HG02759 (cell line): ENCODE measurements at regions not wholly inside any gene's neighbourhood (a gene's known extent, or its start where the extent isn't known, plus 50 kb on each side); places are given as distances from the start of the nearest gene placed in this dataset.
"Not testable (repeated sequence)": the region's sequence is repeated elsewhere in the genome, so short reads cannot be mapped to it uniquely, and the experiment has no call there.

ENCODE experiments used
- ATAC-seq: cut with Tn5 transposase; IDR thresholded peaks from one replicate; pipeline ENCODE4 v1.9.1; 2021; ENCODE audit warnings: mild to moderate bottlenecking, moderate library complexity; ENCODE audit not compliant: unreplicated experiment

DNA sequence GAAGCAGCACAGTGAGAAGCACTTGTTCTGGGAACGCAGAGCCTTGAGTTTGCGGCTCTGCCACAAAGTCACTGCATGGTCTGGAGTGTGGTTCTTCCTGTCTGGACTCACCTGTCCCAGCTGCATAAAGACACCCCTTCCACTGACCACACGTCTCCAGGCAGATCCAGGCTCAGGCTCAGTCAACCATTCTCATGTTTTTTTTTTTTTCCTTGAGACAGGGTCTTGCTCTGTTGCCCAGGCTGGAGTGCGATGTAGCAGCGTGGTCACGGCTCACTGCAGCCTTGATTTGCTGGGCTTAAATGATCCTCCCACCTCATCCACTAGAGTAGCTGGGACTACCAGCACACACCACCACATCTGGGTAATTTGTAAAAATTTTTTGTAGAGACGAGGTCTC is 102.9 kb upstream of the KLF4 start:
- ATAC-seq, result no peak

DNA sequence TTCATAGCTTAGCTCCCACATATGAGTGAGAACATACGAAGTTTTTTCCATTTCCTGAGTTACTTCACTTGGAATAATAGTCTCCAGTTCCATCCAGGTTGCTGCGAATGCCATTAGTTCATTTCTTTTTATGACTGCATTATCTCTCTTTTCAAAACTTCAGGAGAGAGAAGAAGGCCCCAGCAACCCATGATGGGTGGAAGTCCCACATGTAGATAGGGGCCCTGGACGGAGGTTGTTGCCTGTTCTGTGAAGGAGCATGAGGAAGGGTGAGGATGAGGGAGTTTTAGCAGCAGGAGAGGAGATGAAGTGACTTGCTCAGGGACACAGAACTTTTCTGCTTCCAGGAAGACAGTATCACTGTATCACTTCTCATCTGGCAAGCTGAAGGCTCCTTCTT is 102.2 kb upstream of the KLF4 start:
- ATAC-seq, result no peak

DNA sequence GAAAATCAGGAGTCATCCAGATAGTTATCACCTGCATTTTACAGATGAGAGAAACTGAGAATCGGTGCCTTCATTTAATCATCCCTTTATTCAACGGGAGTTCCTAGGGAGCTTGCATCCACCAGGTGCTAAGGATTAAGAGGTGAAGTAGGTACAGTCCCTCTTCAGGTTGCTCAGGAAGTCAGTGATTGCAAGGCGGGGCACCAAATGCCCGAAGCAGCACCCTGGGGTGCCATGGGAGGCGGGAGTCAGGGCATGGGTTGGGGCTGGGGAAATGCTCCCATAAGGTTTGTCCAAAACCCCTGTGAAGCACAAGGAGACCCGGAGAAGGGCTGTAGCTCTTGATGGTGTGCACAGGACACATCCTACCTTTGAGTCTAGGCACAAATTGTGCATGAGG is 98.8 kb upstream of the KLF4 start:
- ATAC-seq, result no peak

DNA sequence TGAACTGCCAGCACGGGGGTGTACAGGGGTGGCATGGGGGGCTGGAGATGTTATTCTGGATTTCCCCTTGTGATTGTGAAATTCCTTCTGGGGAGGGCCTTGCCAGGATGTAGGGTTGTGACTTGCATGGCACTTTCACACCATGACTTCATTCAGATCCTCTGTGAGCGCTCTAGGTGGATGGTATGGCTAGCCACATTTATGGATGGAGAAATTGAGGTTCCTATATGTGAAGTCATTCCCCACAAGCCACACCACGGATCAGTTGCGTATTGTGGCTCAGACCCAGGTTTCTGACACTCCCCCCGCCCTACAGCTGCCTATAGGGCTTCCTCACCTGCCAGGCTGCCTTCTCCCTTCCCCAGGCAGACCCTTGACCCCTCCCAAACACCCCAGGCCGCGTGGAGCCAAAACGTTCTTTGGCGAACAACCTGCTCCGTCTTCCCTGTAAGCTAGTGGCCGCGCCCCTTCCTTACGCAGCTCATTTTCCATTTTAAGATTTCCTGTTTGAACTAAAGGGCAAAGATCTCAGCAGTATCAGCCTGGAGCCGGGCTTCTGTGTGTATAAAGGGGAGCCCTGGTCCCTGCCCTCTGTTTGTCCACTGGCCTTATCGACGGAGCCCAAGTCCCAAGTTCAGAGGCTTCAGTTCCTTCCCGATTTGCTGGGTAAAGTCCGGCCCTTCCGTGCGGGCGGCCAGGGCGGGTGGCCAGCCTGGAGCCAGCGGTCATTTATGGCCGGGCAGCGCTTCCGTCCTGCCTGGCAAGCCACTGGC is 97.8 kb upstream of the KLF4 start:
- ATAC-seq, result no peak

DNA sequence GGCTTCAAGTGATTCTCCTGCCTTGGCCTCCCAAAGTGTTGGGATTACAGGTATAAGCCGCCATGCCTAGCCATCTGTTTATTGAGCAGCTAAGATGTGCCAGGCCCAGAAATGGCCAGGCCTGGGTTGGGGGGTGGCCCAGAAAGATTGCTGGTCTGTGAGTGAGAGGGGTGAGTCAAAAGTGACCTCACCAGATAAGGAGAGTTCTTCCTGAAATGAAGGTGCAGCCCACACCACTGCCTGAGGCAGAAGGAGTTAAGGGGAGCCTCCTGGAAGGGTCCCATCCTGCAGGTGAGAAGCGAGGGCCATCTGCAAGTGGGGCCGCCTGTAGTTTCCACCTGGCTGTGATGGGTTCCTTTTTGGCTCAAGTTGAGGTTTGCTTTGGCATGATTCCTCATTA is 96.9 kb upstream of the KLF4 start:
- no peak for ATAC-seq

DNA sequence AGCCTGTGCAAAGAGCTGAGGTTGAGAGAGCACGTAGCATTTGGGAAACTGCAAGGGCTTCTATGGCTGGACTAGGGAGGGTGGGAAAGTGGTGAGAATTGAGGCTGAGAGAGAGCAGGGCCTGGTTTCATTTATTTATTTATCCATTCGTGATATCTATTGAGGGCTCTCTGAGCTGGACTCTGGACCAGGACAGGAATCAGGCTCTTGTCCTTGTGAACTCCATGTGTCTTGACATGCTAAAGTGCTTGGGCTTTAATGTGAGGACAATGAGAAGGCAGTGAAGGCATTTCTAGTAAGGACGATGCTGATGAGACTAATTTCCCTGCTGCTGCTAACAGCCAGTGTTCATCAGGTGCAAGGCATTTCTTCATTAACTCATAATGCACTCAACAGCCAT is 95.9 kb upstream of the KLF4 start:
- ATAC-seq, result no peak

DNA sequence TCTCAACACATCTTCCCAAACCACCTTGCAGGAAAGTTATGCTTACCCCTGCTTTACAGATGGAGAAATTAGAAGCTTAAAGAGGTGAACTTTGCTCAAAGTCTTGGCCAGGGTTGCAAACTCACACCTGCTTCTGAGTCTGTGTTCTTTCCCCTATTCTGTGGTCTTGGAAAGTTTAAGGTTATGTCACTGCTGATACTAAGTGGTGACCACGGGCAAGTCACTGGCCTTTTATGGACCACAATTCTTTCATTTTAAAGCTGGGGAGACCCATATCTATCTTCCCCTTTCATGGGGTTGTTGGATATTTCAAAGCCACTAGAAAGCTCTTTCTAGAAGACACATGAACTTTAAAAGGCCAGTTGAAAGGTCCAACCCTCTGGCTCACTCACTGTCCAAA is 95.4 kb upstream of the KLF4 start:
- ATAC-seq, result no peak

DNA sequence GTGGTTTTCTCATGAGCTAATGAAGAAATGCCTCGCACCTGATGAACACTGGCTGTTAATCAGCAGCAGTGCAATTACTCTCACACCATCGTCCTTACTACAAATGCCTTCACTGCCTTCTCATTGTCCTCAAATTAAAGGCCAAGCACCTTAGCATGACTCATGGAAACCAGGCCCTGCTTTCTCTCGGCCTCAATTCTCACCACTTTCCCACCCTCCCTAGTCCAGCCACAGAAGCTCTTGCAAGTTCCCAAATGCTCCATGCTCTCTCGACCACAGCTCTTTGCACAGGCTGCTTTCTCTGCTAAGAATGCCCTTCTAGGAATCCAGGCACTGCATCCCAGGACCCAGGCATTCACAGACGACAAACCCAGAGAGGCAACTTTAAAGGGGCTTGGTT is 94.6 kb upstream of the KLF4 start:
- ATAC-seq, result no peak

DNA sequence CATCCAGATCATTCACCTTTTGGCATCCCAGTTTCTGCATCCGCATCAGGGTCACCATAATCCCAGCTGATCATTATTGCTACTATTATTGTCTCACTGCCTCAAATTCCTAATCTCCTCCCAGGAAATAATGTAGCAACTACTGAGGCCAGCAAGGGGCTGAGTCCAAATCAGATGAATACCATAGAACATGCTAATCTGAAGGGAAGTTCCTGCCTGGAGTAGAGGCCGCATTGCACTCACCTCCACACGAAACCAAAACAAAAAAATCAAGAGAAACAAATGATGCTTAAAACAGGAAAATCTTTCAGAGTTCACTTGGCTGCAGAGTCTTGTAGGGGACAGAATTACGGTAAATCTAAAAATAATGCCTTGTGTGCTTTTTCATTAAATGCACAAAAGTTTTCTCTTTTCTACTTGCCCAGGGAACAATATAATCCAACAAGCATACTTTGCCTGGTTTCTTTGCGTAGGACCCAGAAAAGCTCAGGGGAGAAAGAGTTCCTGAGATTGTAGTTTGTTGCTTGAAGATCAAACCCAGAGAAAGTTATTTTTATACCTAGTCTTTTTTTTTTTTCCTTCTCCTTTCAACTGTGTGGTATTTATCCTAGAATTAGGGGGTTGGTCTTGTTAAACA is 87.7 kb upstream of the KLF4 start:
- ATAC-seq, result no peak

DNA sequence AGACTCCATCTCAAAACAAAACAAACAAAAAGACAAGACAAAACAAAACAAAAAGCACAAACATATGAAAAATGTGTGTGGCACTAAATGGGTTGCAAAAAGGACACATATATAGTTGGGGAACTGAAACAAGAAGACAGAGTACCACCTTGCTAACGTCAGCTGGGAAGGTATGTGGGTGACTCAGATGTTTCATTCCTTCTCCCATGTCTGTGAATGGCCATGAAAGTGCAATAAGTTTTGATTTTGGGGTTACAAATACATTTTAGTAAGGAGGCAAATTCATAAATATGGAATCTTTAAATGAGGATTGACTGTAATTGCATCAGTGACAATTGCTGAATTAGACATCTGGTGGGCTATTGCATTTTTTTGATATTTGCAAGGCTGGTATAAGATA is 81.6 kb upstream of the KLF4 start:
- no peak for ATAC-seq

DNA sequence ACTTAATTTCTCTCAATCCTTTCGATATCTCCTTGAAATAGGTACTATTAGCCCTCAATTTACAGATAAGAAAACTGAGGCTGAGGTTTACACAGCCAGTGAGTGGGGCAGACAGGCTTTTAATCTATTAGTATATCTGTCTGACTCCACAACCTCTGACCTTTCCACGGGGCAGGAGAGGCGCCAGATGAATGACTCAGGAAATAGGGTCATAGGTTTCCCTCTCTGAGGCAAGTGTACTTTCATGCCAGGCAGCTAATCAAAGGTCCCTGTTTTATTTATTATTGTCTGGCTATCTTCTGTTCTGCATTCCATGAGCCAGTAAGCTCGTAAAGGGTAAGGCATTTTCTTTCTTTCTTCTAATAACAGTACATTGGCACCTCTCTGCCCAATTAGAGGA is 79.6 kb upstream of the KLF4 start:
- ATAC-seq, result no peak

DNA sequence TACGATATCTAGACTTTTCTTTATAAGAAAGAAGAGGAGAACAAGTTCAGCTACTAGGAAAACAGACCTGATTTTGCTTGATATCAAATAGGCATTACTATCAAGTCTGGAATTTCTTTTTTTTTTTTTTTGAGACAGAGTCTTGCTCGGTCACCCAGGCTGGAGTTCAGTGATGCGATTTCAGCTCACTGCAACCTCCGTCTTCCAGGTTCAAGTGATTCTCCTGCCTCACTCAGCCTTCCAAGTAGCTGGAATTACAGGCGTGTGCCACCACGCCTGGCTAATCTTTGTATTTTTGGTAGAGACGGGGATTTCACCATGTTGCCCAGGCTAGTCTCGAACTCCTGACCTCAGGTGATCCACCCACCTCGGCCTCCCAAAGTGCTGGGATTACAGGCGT is 78.8 kb upstream of the KLF4 start:
- not testable (repeated sequence) for ATAC-seq

DNA sequence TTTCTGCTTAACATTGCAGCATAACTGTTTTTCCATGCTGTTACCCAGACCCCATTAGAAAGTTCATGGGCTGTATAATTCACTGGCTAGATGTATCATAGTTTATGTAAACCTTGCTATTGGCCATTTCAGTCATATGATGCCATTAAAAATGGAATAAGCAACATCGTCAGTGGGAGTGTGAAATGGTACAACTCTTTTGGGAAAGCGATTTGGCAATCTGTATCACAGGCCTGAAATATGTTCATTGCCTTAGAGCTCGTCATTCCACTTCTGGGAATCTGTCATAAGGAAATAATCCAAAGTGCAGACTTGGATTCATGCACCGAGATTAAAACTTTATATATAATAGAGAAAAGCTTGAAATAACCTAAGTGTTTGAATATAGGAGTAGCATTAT is 77.9 kb upstream of the KLF4 start:
- ATAC-seq, result no peak

DNA sequence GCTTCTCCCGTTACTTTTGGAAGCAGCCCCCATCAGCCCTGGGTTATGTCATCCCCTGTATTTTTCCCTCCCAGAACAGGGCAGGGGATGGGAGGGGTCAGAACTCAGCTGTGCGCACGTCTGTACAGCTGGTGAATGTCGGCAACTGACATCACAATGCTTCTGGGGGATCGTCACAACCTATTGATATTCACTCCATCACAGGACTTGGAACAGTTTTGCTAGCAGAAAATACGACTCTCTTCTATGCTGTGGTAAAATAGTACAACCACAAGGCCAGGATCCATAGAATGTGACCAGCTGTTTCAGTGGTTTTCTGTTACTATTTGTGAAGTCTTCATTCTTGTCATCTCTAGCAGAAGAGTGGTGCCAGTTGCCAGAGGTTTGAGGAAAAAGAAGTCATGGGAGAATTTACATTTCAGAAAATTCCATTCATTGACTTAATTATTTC is 77.1 kb upstream of the KLF4 start:
- no peak for ATAC-seq

DNA sequence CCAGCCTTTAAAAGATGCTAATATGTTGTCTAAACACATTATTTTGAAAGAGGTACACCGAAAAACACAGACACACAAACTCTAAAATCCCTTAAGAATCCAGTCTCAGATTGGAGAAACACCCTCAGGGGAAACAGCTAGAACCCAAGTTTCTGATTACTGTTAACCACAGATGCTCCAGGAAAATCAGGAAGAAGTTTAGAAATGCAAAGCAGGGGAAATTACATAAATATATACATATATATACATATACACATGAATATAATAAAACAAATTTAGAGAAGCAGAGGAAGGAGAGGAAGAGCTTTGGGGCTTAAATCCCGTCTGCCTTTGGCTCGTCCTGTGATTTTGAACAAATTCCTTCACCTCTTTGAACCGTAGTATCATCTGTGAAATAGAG is 73.2 kb upstream of the KLF4 start:
- ATAC-seq, result no peak

DNA sequence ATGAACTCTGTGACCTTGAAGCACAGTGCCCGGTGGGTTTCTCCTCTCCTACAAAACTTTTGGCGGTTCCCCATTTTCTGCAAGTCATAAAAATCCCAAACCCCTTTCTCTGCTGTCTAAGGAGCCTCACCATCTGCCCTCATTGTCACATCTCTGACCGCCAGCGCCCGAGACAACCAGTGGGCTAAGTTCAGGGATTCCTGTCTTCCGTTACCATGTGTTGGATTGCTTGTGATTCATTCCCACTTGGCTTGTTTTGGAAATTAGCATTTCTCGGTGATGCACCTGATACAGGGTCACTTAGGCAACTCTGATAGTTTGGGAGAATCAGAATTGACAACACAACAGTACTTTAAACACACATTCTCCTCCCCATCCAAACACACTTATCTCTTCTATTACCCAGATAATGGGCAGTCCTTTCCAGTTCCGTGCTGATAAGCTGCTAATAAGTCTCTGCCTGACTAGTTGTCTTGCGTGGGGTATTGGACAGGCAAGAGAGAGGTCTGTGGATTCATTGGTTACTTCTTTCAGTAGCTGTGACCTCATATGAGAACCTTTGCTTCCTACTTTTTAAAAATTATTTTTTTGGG is 70.0 kb upstream of the KLF4 start:
- no peak for ATAC-seq

DNA sequence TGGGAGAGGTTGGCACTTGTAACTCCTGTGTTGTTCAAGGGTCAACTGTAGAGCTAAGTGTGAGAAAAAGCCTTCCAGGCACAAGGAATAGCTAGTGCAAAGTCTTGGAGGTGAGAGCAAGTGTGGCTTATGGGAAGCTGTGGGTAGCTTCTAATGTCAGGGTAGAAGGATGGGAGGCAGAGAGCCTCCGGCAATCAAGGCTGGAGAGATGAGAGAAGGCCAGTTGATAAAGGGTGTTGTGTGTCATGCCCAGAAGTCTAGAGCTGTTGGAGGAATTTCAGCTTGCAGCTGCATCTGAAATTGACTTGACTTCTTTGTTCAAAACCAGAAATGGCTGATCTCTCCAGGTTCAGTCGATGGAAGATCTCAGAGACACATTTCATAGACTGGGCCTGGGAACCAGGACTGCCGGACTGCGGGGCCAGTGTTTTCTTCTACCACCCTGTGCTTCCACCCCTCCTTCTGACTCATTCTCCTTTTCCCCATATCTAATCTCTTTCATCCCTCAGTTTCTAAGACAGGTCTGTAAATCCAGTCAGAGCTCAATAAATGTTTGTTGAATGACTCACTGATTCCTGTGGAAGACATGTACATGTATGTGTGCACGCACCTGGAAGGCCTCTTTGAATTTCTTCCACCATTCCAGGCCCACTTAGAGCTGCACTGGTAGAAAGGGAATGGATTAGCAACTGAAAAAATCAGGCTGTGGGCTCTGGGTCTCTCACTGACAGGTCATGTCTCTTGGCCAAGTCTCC is 67.8 kb upstream of the KLF4 start:
- ATAC-seq, result no peak

DNA sequence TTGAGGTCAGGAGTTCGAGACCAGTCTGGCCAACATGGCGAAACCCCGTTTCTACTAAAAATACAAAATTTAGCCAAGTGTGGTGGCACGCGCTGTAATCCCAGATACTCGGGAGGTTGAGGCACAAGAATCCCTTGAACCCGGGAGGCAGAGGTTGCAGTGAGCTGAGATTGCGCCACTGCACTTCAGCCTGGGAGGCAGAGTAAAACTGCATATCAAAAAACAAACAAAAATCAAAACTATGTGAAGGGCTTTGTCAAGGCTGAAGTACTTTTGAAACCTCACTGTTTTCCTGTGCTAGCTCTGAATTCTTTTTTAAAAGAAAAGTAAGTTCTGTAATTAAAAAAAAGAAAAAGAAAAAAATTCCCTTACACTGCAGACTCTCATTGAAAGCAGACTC is 65.1 kb upstream of the KLF4 start:
- no peak for ATAC-seq

DNA sequence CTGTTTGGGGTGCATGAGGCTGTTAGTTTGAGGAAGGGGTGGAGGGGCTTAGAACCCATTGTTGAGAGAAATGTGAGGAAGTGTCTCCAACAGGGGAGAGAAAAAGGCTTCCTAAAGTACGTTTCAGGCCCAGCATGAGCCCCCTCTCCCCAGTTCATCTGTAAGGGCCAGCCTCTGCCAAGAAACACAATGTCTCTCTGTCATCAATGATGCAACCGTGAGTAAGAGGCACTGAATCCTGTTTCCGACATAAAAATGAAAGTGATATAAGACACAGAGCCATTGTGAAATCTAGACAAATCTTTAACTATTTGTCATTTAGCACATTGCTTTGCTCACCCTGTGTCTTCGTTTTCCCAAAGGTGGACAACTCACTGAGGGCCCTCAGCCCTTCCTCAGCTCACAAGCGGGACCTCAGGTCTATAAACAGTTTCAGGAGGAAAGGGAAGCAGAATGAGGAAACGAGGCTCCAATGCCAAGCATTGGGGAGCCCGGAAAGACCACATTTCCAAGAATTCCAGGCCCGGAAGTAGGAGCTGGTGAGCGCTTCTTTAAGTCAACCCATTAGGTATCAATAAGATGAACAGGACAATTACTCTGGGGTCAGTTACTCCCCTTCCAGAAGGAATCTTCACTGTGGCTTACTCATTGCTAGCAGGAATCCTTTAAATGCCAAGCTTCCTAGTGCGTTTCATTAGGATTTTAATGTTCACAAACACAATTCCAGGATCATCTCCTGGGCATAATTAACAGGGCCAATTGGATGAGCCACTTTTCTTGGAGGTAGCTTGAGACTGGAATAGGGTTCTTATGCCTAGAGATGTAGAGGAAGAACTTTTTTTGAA is 59.0 kb upstream of the KLF4 start:
- ATAC-seq, result no peak

DNA sequence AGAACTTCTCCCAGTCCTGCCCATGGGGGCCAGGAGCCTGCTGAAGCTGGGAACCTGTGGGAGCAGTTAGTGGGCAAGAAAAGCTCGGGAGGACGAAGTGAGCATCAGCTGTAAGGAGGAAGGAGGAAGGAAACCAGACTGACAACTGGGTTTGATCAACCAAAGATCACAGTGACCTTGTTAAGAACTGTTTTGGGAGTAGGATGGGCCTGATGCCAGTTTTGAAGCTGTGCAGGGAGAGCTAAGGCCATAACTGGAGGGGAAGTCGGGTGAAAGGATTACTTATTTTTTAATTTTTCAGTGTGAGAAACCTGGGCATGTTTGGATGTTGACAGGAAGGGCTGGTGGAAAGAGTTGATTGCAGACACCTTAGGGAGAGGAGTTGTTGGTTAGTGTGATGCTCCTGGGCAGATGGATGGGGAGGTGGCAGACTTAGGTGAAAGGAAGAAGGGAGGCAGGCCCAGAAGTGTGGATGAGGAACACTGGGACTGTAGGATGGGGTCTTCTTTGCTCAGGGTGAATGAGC is 58.3 kb upstream of the KLF4 start:
- no peak for ATAC-seq

DNA sequence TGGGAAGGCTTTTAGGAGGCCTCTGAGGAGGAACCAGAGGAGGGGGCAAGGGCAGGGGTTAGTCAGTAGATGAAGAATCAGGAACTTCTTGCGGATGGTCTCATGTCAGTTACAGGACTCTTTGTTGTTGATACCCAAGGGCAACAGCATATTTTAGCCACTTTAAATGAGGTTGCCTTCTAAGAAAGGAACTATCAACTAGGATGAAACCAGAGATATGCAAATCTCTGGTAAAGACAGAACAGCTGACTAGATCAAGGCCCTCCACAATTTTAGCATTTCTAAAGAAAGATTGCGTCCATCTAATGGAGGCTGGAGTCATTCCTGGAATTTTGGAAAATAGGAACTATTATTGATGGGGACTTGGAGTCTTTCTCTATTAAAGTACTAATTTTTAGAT is 57.7 kb upstream of the KLF4 start:
- ATAC-seq, result no peak
